DMS153 treated with DMSO at 0.1 percent for 48 hours (cell line): ENCODE measurements at regions not wholly inside any gene's neighbourhood (a gene's known extent, or its start where the extent isn't known, plus 50 kb on each side); places are given as distances from the start of the nearest gene placed in this dataset.
"Not testable (repeated sequence)": the region's sequence is repeated elsewhere in the genome, so short reads cannot be mapped to it uniquely, and the experiment has no call there.

ENCODE experiments used
- DNase-seq: peaks from one replicate; lab custom pipeline; 2025; ENCODE audit not compliant: unreplicated experiment; lab: John Stamatoyannopoulos, UW

GRCh38 chr1:157328120-157328519 lies 189.9 kb upstream of the ETV3 start:
- DNase-seq: not testable (repeated sequence)

GRCh38 chr1:157326173-157326859 lies 188.1 kb upstream of the ETV3 start:
- DNase-seq: no peak

GRCh38 chr1:157325220-157325619 lies 187.0 kb upstream of the ETV3 start:
- no peak for DNase-seq

GRCh38 chr1:157321972-157322371 lies 183.8 kb upstream of the ETV3 start:
- not testable (repeated sequence) for DNase-seq

- DNase-seq: no peak
These were observed 181.4 kb upstream of the ETV3 start for GRCh38 chr1:157319567-157319966.

GRCh38 chr1:157317229-157317628 lies 179.0 kb upstream of the ETV3 start:
- DNase-seq: not testable (repeated sequence)

- DNase-seq: peak; percentile 30
These were observed 177.3 kb upstream of the ETV3 start for GRCh38 chr1:157315544-157315943.

GRCh38 chr1:157314408-157314807 lies 176.2 kb upstream of the ETV3 start:
- DNase-seq: no peak

GRCh38 chr1:157313240-157313807 lies 175.1 kb upstream of the ETV3 start:
- DNase-seq: no peak

GRCh38 chr1:157312082-157312812 lies 174.1 kb upstream of the ETV3 start:
- DNase-seq: no peak

- no peak for DNase-seq
These were observed 173.5 kb upstream of the ETV3 start for GRCh38 chr1:157311730-157312081.

- peak; percentile 73 for DNase-seq
These were observed 172.9 kb upstream of the ETV3 start for GRCh38 chr1:157310805-157311729.

GRCh38 chr1:157310401-157310800 lies 172.2 kb upstream of the ETV3 start:
- no peak for DNase-seq

GRCh38 chr1:157307491-157307890 lies 169.3 kb upstream of the ETV3 start:
- DNase-seq: no peak

GRCh38 chr1:157306896-157307295 lies 168.7 kb upstream of the ETV3 start:
- DNase-seq: no peak

- DNase-seq: no peak
These were observed 166.1 kb upstream of the ETV3 start for GRCh38 chr1:157304271-157304670.

GRCh38 chr1:157302724-157303123 lies 164.5 kb upstream of the ETV3 start:
- DNase-seq: no peak

- DNase-seq: no peak
These were observed 164.0 kb upstream of the ETV3 start for GRCh38 chr1:157302199-157302497.

GRCh38 chr1:157301477-157302198 lies 163.4 kb upstream of the ETV3 start:
- DNase-seq: no peak

- not testable (repeated sequence) for DNase-seq
These were observed 156.4 kb upstream of the ETV3 start for GRCh38 chr1:157294387-157295145.
